GM12878 (cell line): ENCODE measurements at regions not wholly inside any gene's neighbourhood (a gene's known extent, or its start where the extent isn't known, plus 50 kb on each side); places are given as distances from the start of the nearest gene placed in this dataset.

Experiments used
- BHLHE40 ChIP-seq, 2 experiments: fragments of 450-650 bp in 1 of 2; IDR thresholded peaks; 2 replicates each; pipeline ENCODE4 v1.6.1; 2011 to 2017; ENCODE audit warnings: low read depth in 2 of 2, borderline replicate concordance in 1 of 2, improper control_type of control experiment in 1 of 2, low read length in 1 of 2, mild to moderate bottlenecking in 1 of 2
- BMI1 ChIP-seq: fragments of 450-650 bp; IDR thresholded peaks from 2 replicates; pipeline ENCODE4 v1.6.1; 2016; ENCODE audit warnings: mild to moderate bottlenecking, moderate library complexity, borderline replicate concordance
- EED ChIP-seq: sonication (generic); IDR thresholded peaks from 2 replicates; pipeline ENCODE4 v1.6.1; 2016; ENCODE audit warnings: antibody characterized with exemption, low read depth
- EP300 ChIP-seq, 2 experiments: fragments of 150-350 bp in 1 of 2; IDR thresholded peaks; 2 replicates each; pipeline ENCODE4 v1.6.1; 2011 to 2012; ENCODE audit warnings: low read depth in 2 of 2, low read length in 2 of 2, borderline replicate concordance in 1 of 2, improper control_type of control experiment in 1 of 2, inconsistent platforms in 1 of 2; ENCODE audit not compliant: control insufficient read depth in 1 of 2
- KLF5 ChIP-seq: fragments of 450-650 bp; IDR thresholded peaks from 2 replicates; pipeline ENCODE4 v1.6.1; 2014; ENCODE audit warnings: mild to moderate bottlenecking; ENCODE audit not compliant: partially characterized antibody
- MEF2A ChIP-seq: IDR thresholded peaks from 2 replicates; pipeline ENCODE4 v1.6.1; 2011; ENCODE audit warnings: low read depth, mild to moderate bottlenecking, low read length, moderate library complexity; ENCODE audit not compliant: insufficient read depth
- MEF2B ChIP-seq: fragments of 450-650 bp; IDR thresholded peaks from 2 replicates; pipeline ENCODE4 v1.6.1; 2018; ENCODE audit warnings: mild to moderate bottlenecking, moderate library complexity; ENCODE audit not compliant: partially characterized antibody, poor library complexity, severe bottlenecking
- NBN ChIP-seq: fragments of 450-650 bp; IDR thresholded peaks from 2 replicates; pipeline ENCODE4 v1.6.1; 2016
- POU2F2 ChIP-seq: IDR thresholded peaks from 3 replicates; pipeline ENCODE4 v1.6.1; 2011; ENCODE audit warnings: low read depth, mild to moderate bottlenecking, low read length, borderline replicate concordance
- SP1 ChIP-seq: IDR thresholded peaks from one replicate; pipeline ENCODE4 v1.6.1; 2011; ENCODE audit warnings: low read depth, low read length
- SPI1 ChIP-seq: IDR thresholded peaks from 2 replicates; pipeline ENCODE4 v1.6.1; 2011; ENCODE audit warnings: low read depth, mild to moderate bottlenecking, low read length, moderate library complexity, borderline replicate concordance; ENCODE audit not compliant: insufficient read depth
- TF ChIP-seq, protein P1 (sequence below): fragments of 450-650 bp; IDR thresholded peaks from 2 replicates; pipeline ENCODE4 v1.6.1; 2017; ENCODE audit warnings: low read depth, mild to moderate bottlenecking, moderate library complexity
- TF ChIP-seq, protein P2 (sequence below): fragments of 450-650 bp; IDR thresholded peaks from 2 replicates; pipeline ENCODE4 v1.6.1; 2017; ENCODE audit warnings: borderline replicate concordance
- TF ChIP-seq, protein P3 (sequence below), 3 experiments: IDR thresholded peaks in 2 of 3; conservative IDR thresholded peaks in 1 of 3; 2 replicates each; pipeline ENCODE4 v1.5.1; 2011; ENCODE audit warnings: low read depth in 3 of 3, low read length in 3 of 3, mild to moderate bottlenecking in 3 of 3, control low read depth in 2 of 3, moderate library complexity in 2 of 3, inconsistent platforms in 1 of 3, mixed read lengths in 1 of 3; ENCODE audit not compliant: control insufficient read depth in 2 of 3, insufficient read depth in 1 of 3; ENCODE audit errors: extremely low read depth in 1 of 3
- TF ChIP-seq, protein P4 (sequence below): IDR thresholded peaks from 2 replicates; pipeline ENCODE4 v1.6.1; 2011; ENCODE audit warnings: borderline replicate concordance, low read depth, mild to moderate bottlenecking, moderate library complexity, mixed read lengths, low read length; ENCODE audit not compliant: insufficient read depth; ENCODE audit errors: extremely low read length
- TF ChIP-seq, protein P5 (sequence below): fragments of 450-650 bp; IDR thresholded peaks from 2 replicates; pipeline ENCODE4 v1.6.1; 2016; ENCODE audit warnings: mild to moderate bottlenecking
- TF ChIP-seq, protein P6 (sequence below): IDR thresholded peaks from 2 replicates; pipeline ENCODE4 v1.6.1; 2011; ENCODE audit warnings: low read depth, low read length, improper control_type of control experiment, borderline replicate concordance

DNA sequence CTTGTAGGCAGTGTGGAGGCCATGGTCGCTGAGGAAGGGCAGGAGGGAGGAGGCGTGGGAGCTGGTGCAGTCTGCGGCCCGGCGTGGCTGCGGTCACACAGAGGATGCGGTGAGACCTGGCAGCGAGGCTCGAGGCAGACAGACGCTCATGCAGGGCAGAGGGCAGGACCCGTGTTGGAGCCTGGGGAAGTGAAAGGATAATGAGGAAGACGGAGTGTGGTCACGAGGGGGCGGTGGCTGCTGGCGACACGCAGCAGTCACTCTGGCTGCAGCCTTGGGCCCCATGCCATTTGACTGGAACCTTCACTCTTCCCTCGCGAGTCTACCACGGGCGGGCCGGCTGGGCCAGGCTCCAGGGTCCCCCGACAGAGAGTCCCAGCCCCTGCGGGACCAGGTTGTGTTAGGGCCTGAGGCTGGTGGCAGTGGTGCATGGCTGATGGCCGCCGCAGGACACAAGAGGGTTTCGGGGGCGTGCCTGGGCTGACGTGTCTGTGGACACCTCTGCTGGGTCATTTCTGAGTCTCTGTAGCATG, 68.8 kb upstream of the HGFAC start (continued):
- TF ChIP-seq, protein P1, sequence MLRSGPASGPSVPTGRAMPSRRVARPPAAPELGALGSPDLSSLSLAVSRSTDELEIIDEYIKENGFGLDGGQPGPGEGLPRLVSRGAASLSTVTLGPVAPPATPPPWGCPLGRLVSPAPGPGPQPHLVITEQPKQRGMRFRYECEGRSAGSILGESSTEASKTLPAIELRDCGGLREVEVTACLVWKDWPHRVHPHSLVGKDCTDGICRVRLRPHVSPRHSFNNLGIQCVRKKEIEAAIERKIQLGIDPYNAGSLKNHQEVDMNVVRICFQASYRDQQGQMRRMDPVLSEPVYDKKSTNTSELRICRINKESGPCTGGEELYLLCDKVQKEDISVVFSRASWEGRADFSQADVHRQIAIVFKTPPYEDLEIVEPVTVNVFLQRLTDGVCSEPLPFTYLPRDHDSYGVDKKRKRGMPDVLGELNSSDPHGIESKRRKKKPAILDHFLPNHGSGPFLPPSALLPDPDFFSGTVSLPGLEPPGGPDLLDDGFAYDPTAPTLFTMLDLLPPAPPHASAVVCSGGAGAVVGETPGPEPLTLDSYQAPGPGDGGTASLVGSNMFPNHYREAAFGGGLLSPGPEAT: 0 out of 2 replicates have a peak, but pooled peaks have one; percentile 45
- TF ChIP-seq MEF2B: peak; percentile 24
- TF ChIP-seq, protein P2, sequence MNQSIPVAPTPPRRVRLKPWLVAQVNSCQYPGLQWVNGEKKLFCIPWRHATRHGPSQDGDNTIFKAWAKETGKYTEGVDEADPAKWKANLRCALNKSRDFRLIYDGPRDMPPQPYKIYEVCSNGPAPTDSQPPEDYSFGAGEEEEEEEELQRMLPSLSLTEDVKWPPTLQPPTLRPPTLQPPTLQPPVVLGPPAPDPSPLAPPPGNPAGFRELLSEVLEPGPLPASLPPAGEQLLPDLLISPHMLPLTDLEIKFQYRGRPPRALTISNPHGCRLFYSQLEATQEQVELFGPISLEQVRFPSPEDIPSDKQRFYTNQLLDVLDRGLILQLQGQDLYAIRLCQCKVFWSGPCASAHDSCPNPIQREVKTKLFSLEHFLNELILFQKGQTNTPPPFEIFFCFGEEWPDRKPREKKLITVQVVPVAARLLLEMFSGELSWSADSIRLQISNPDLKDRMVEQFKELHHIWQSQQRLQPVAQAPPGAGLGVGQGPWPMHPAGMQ: peak; percentile 26; the same call in 1 of the 2 replicates
- TF ChIP-seq SPI1: peak; percentile 93
- peak; percentile 27; the same call in 1 of the 3 replicates for TF ChIP-seq POU2F2
- peak; percentile 58 for TF ChIP-seq BMI1
- peak in 1 of 2 experiments; percentile 38; a peak in 1 of 4 replicates for TF ChIP-seq EP300 (IDR thresholded peaks at IDR 0.05; ENCODE audit: borderline replicate concordance in 1 of 2, control insufficient read depth in 1 of 2, low read depth in 2 of 2, low read length in 2 of 2)
- peak; percentile 69 to 85; a peak in 3 of 4 replicates for TF ChIP-seq BHLHE40 (IDR thresholded peaks at IDR 0.05; ENCODE audit: borderline replicate concordance in 1 of 2, low read depth in 2 of 2, low read length in 1 of 2)
- no peak for TF ChIP-seq KLF5
- TF ChIP-seq, protein P3, sequence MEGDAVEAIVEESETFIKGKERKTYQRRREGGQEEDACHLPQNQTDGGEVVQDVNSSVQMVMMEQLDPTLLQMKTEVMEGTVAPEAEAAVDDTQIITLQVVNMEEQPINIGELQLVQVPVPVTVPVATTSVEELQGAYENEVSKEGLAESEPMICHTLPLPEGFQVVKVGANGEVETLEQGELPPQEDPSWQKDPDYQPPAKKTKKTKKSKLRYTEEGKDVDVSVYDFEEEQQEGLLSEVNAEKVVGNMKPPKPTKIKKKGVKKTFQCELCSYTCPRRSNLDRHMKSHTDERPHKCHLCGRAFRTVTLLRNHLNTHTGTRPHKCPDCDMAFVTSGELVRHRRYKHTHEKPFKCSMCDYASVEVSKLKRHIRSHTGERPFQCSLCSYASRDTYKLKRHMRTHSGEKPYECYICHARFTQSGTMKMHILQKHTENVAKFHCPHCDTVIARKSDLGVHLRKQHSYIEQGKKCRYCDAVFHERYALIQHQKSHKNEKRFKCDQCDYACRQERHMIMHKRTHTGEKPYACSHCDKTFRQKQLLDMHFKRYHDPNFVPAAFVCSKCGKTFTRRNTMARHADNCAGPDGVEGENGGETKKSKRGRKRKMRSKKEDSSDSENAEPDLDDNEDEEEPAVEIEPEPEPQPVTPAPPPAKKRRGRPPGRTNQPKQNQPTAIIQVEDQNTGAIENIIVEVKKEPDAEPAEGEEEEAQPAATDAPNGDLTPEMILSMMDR (IDR thresholded peaks at IDR 0.05 in 2 of 3, conservative IDR thresholded peaks at IDR 0.05 in 1 of 3; ENCODE audit: control insufficient read depth in 2 of 3, extremely low read depth in 1 of 3, insufficient read depth in 1 of 3, low read depth in 3 of 3, low read length in 3 of 3): peak in 2 of 3 experiments; percentile 9 to 32; a peak in 2 of 6 replicates
- TF ChIP-seq NBN: peak; percentile 71
- TF ChIP-seq SP1: peak; percentile 57
- TF ChIP-seq, protein P4, sequence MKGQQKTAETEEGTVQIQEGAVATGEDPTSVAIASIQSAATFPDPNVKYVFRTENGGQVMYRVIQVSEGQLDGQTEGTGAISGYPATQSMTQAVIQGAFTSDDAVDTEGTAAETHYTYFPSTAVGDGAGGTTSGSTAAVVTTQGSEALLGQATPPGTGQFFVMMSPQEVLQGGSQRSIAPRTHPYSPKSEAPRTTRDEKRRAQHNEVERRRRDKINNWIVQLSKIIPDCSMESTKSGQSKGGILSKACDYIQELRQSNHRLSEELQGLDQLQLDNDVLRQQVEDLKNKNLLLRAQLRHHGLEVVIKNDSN: peak; percentile 25
- 0 out of 2 replicates have a peak, but pooled peaks have one; percentile 17 for TF ChIP-seq MEF2A
- TF ChIP-seq, protein P5, sequence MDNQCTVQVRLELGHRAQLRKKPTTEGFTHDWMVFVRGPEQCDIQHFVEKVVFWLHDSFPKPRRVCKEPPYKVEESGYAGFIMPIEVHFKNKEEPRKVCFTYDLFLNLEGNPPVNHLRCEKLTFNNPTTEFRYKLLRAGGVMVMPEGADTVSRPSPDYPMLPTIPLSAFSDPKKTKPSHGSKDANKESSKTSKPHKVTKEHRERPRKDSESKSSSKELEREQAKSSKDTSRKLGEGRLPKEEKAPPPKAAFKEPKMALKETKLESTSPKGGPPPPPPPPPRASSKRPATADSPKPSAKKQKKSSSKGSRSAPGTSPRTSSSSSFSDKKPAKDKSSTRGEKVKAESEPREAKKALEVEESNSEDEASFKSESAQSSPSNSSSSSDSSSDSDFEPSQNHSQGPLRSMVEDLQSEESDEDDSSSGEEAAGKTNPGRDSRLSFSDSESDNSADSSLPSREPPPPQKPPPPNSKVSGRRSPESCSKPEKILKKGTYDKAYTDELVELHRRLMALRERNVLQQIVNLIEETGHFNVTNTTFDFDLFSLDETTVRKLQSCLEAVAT: peak; percentile 68; the same call in 1 of the 2 replicates
- TF ChIP-seq, protein P6, sequence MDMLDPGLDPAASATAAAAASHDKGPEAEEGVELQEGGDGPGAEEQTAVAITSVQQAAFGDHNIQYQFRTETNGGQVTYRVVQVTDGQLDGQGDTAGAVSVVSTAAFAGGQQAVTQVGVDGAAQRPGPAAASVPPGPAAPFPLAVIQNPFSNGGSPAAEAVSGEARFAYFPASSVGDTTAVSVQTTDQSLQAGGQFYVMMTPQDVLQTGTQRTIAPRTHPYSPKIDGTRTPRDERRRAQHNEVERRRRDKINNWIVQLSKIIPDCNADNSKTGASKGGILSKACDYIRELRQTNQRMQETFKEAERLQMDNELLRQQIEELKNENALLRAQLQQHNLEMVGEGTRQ: no peak
- TF ChIP-seq EED: peak; percentile 68; the same call in 1 of the 2 replicates
